A549 (cell line): ENCODE measurements at regions not wholly inside any gene's neighbourhood (a gene's known extent, or its start where the extent isn't known, plus 50 kb on each side); places are given as distances from the start of the nearest gene placed in this dataset.

Experiments
- ATAC-seq, 2 experiments: fragments of 200-7000 bp in 1 of 2; fragments of >200 bp in 1 of 2; cut with Nextera tagmentation in 1 of 2; cut with Tn5 transposase in 1 of 2; 3 replicates each; pipeline versions ENCODE4 v1.8.0 to v1.9.1; 2018 to 2020; ENCODE audit warnings: mild to moderate bottlenecking in 1 of 2, moderate library complexity in 1 of 2
- CTCF ChIA-PET: fragments of 300-600 bp; sonication (Branson Sonifier 250); formaldehyde crosslinking; extraction: SDS; loops from one replicate; lab custom pipeline; 2021; ENCODE audit warnings: antibody characterized with exemption, inconsistent platforms; lab: Yijun Ruan, JAX
- POLR2A ChIA-PET: fragments of 350-600 bp; formaldehyde crosslinking; extraction: SDS; loops from one replicate; lab custom pipeline; 2021; ENCODE audit warnings: antibody characterized with exemption, inconsistent platforms; lab: Yijun Ruan, JAX
- DNase-seq, 2 experiments: peaks; one replicate each; pipeline versions ENCODE4 v3.0.0 to v3.0.0-alpha.2; 2011 to 2016; ENCODE audit warnings: low read depth in 1 of 2, low spot score in 1 of 2
- FAIRE-seq: peaks from 2 replicates; lab custom pipeline; 2011; peaks lifted over from hg19 to GRCh38; lab: Jason Lieb, UNC
- H3K27ac ChIP-seq, 2 experiments: fragments of >200 bp; sonication (Bioruptor Twin); formaldehyde crosslinking; 3 replicates each; pipeline ENCODE4 v1.5.1; 2016 to 2017
- H3K4me1 ChIP-seq: fragments of >200 bp; sonication (Bioruptor Twin); formaldehyde crosslinking; 3 replicates; pipeline ENCODE4 v1.6.1; 2016
- H3K4me2 ChIP-seq: fragments of >200 bp; sonication (Bioruptor Twin); formaldehyde crosslinking; 3 replicates; pipeline ENCODE4 v1.6.1; 2016
- H3K4me3 ChIP-seq: fragments of >200 bp; sonication (Bioruptor Twin); formaldehyde crosslinking; 3 replicates; pipeline ENCODE4 v1.5.1; 2016
- H3K9me3 ChIP-seq: fragments of >200 bp; sonication (Bioruptor Twin); formaldehyde crosslinking; 3 replicates; pipeline ENCODE4 v1.6.1; 2016
- BCL3 ChIP-seq: fragments of >200 bp; sonication (Bioruptor Twin); formaldehyde crosslinking; IDR thresholded peaks from 3 replicates; pipeline ENCODE4 v1.6.1; 2016
- BHLHE40 ChIP-seq: IDR thresholded peaks from 2 replicates; pipeline ENCODE4 v1.6.1; 2012; ENCODE audit warnings: low read depth, low read length, inconsistent platforms
- CHD4 ChIP-seq: fragments of 200-600 bp; sonication (generic); IDR thresholded peaks from 2 replicates; pipeline ENCODE4 v1.6.1; 2016; ENCODE audit warnings: antibody characterized with exemption, mild to moderate bottlenecking, borderline replicate concordance
- HDAC2 ChIP-seq: fragments of 200-600 bp; sonication (generic); IDR thresholded peaks from 2 replicates; pipeline ENCODE4 v1.6.1; 2016
- HOXB13 ChIP-seq: fragments of 250-450 bp; sonication (Bioruptor Pico); IDR thresholded peaks from 2 replicates; pipeline ENCODE4 v1.5.0; 2020; ENCODE audit warnings: low read depth, mild to moderate bottlenecking, moderate library complexity
- HOXB5 ChIP-seq: fragments of 250-450 bp; sonication (Bioruptor Pico); IDR thresholded peaks from 2 replicates; pipeline ENCODE4 v1.5.0; 2020; ENCODE audit warnings: mild to moderate bottlenecking, moderate library complexity
- JUN ChIP-seq, 2 experiments: fragments of >200 bp; sonication (Bioruptor Twin); formaldehyde crosslinking; IDR thresholded peaks; 2 replicates in 1 of 2; 3 replicates in 1 of 2; pipeline ENCODE4 v1.6.1; 2016 to 2017
- KDM1A ChIP-seq: fragments of 200-600 bp; sonication (generic); IDR thresholded peaks from 2 replicates; pipeline ENCODE4 v1.6.1; 2016; ENCODE audit warnings: low read depth, mild to moderate bottlenecking
- MAZ ChIP-seq: fragments of 150-350 bp; IDR thresholded peaks from 2 replicates; pipeline ENCODE4 v1.6.1; 2014; ENCODE audit warnings: antibody characterized with exemption, low read depth, low read length, borderline replicate concordance
- POLR2A ChIP-seq: IDR thresholded peaks from 2 replicates; pipeline ENCODE4 v1.6.1; 2012; ENCODE audit warnings: mild to moderate bottlenecking, low read length
- POLR2AphosphoS2 ChIP-seq: conservative IDR thresholded peaks from 2 replicates; pipeline ENCODE4 v1.6.1; 2012; ENCODE audit warnings: low read length, improper control_type of control experiment, inconsistent platforms
- RAD21 ChIP-seq, 2 experiments: fragments of >200 bp in 1 of 2; sonication (Bioruptor Twin) in 1 of 2; formaldehyde crosslinking in 1 of 2; IDR thresholded peaks in 1 of 2; conservative IDR thresholded peaks in 1 of 2; 2 replicates in 1 of 2; 3 replicates in 1 of 2; pipeline ENCODE4 v1.6.1; 2012 to 2018; ENCODE audit warnings: inconsistent platforms in 1 of 2
- RFX5 ChIP-seq: fragments of 450-650 bp; IDR thresholded peaks from 2 replicates; pipeline ENCODE4 v1.7.1; 2014; ENCODE audit warnings: antibody characterized with exemption, mild to moderate bottlenecking, moderate library complexity
- SREBF2 ChIP-seq: fragments of 450-650 bp; IDR thresholded peaks from 2 replicates; pipeline ENCODE4 v1.6.1; 2014; ENCODE audit warnings: mild to moderate bottlenecking, moderate library complexity
- TFCP2L1 ChIP-seq: fragments of 250-450 bp; sonication (Bioruptor Pico); IDR thresholded peaks from 2 replicates; pipeline ENCODE4 v1.5.0; 2021; ENCODE audit warnings: mild to moderate bottlenecking
- ZNF302 ChIP-seq: fragments of 250-450 bp; sonication (Bioruptor Pico); IDR thresholded peaks from 2 replicates; pipeline ENCODE4 v1.9.0; 2021; ENCODE audit warnings: inconsistent platforms, mild to moderate bottlenecking, moderate library complexity
- ZSCAN20 ChIP-seq: fragments of 250-450 bp; sonication (Bioruptor Pico); IDR thresholded peaks from 2 replicates; pipeline ENCODE4 v1.8.0; 2022; ENCODE audit warnings: mild to moderate bottlenecking, moderate library complexity
- WGBS: methylation state at CpG from one replicate; pipeline ENCODE4 v1.1.6; 2017; ENCODE audit errors: missing lambda C conversion rate; 5-methylcytosine and 5-hydroxymethylcytosine counted together
- TF ChIP-seq, protein P1 (sequence below): fragments of >200 bp; sonication (Bioruptor Twin); formaldehyde crosslinking; IDR thresholded peaks from 2 replicates; pipeline ENCODE4 v1.6.1; 2016
- TF ChIP-seq, protein P2 (sequence below): fragments of 200-600 bp; sonication (generic); IDR thresholded peaks from 2 replicates; pipeline ENCODE4 v1.6.1; 2016; ENCODE audit warnings: antibody characterized with exemption, mild to moderate bottlenecking, moderate library complexity
- TF ChIP-seq, protein P3 (sequence below): fragments of 250-450 bp; sonication (Bioruptor Pico); IDR thresholded peaks from 2 replicates; pipeline ENCODE4 v1.5.0; 2020; ENCODE audit warnings: low read depth, mild to moderate bottlenecking, moderate library complexity
- TF ChIP-seq, protein P4 (sequence below): fragments of >200 bp; sonication (Bioruptor Twin); formaldehyde crosslinking; IDR thresholded peaks from 3 replicates; pipeline ENCODE4 v1.5.1; 2016
- TF ChIP-seq, protein P5 (sequence below): IDR thresholded peaks from 2 replicates; pipeline ENCODE4 v1.6.1; 2012

GRCh38 chr1:90835661-90836344, 118.7 kb upstream of the BARHL2 start:
- ChIA-PET CTCF (no interaction called here), POLR2A (no interaction called here)
- FAIRE-seq, result no peak
- Histone ChIP-seq H3K27ac (no peak overlapping the region), H3K4me3 (no peak overlapping the region), H3K4me1 (no peaks in the 10 kb centered on the region), H3K9me3 (no peaks in the 10 kb centered on the region), H3K4me2 (no peak overlapping the region)
- TF ChIP-seq, protein P1, sequence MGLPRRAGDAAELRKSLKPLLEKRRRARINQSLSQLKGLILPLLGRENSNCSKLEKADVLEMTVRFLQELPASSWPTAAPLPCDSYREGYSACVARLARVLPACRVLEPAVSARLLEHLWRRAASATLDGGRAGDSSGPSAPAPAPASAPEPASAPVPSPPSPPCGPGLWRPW, result no peak
- no peak for ATAC-seq
- no peak for DNase-seq
- 97% methylated on average over 39 of the region's 59 CpGs for WGBS

GRCh38 chr1:90834886-90835660, 118.0 kb upstream of the BARHL2 start:
- FAIRE-seq, result no peak
- WGBS, result 93% methylated on average over 30 of the region's 40 CpGs
- Histone ChIP-seq H3K4me3 (no peak overlapping the region), H3K9me3 (no peaks in the 10 kb centered on the region), H3K27ac (no peak overlapping the region), H3K4me1 (no peaks in the 10 kb centered on the region), H3K4me2 (no peak overlapping the region)
- TF ChIP-seq, protein P2, sequence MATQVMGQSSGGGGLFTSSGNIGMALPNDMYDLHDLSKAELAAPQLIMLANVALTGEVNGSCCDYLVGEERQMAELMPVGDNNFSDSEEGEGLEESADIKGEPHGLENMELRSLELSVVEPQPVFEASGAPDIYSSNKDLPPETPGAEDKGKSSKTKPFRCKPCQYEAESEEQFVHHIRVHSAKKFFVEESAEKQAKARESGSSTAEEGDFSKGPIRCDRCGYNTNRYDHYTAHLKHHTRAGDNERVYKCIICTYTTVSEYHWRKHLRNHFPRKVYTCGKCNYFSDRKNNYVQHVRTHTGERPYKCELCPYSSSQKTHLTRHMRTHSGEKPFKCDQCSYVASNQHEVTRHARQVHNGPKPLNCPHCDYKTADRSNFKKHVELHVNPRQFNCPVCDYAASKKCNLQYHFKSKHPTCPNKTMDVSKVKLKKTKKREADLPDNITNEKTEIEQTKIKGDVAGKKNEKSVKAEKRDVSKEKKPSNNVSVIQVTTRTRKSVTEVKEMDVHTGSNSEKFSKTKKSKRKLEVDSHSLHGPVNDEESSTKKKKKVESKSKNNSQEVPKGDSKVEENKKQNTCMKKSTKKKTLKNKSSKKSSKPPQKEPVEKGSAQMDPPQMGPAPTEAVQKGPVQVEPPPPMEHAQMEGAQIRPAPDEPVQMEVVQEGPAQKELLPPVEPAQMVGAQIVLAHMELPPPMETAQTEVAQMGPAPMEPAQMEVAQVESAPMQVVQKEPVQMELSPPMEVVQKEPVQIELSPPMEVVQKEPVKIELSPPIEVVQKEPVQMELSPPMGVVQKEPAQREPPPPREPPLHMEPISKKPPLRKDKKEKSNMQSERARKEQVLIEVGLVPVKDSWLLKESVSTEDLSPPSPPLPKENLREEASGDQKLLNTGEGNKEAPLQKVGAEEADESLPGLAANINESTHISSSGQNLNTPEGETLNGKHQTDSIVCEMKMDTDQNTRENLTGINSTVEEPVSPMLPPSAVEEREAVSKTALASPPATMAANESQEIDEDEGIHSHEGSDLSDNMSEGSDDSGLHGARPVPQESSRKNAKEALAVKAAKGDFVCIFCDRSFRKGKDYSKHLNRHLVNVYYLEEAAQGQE, result no peak
- no peak for TF ChIP-seq HOXB13 (CRISPR knock-in tag)
- no peak for DNase-seq
- no peak for ATAC-seq
- POLR2A ChIA-PET, result no interaction called here
- CTCF ChIA-PET, result no interaction called here

- TF ChIP-seq BHLHE40 (no peak), BCL3 (no peak), SREBF2 (no peak), POLR2AphosphoS2 (no peak), CHD4 (no peak), HOXB5 (CRISPR knock-in tag) (no peak), MAZ (no peak), HDAC2 (no peak), KDM1A (no peak), ZNF302 (CRISPR knock-in tag) (no peak), TFCP2L1 (CRISPR knock-in tag) (no peak), ZSCAN20 (CRISPR knock-in tag) (no peak), RFX5 (no peak), RAD21 (conservative IDR thresholded peaks at IDR 0.05 in 1 of 2, IDR thresholded peaks at IDR 0.05 in 1 of 2) (no peak), POLR2A (no peak), JUN (IDR thresholded peaks at IDR 0.05) (no peak)
- TF ChIP-seq, protein P1, result no peak
- TF ChIP-seq, protein P3, sequence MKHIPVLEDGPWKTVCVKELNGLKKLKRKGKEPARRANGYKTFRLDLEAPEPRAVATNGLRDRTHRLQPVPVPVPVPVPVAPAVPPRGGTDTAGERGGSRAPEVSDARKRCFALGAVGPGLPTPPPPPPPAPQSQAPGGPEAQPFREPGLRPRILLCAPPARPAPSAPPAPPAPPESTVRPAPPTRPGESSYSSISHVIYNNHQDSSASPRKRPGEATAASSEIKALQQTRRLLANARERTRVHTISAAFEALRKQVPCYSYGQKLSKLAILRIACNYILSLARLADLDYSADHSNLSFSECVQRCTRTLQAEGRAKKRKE (CRISPR knock-in tag), result no peak
- TF ChIP-seq, protein P4, sequence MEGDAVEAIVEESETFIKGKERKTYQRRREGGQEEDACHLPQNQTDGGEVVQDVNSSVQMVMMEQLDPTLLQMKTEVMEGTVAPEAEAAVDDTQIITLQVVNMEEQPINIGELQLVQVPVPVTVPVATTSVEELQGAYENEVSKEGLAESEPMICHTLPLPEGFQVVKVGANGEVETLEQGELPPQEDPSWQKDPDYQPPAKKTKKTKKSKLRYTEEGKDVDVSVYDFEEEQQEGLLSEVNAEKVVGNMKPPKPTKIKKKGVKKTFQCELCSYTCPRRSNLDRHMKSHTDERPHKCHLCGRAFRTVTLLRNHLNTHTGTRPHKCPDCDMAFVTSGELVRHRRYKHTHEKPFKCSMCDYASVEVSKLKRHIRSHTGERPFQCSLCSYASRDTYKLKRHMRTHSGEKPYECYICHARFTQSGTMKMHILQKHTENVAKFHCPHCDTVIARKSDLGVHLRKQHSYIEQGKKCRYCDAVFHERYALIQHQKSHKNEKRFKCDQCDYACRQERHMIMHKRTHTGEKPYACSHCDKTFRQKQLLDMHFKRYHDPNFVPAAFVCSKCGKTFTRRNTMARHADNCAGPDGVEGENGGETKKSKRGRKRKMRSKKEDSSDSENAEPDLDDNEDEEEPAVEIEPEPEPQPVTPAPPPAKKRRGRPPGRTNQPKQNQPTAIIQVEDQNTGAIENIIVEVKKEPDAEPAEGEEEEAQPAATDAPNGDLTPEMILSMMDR, result no peak
- TF ChIP-seq, protein P5, sequence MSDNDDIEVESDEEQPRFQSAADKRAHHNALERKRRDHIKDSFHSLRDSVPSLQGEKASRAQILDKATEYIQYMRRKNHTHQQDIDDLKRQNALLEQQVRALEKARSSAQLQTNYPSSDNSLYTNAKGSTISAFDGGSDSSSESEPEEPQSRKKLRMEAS, result no peak
- ChIA-PET POLR2A (no interaction called here), CTCF (no interaction called here)
- no peaks in the 10 kb centered on the region for H3K9me3 ChIP-seq
- no peak overlapping the region for H3K4me2 ChIP-seq
- H3K4me1 ChIP-seq, result no peaks in the 10 kb centered on the region
- no peak overlapping the region for H3K27ac ChIP-seq
- WGBS, result 87% methylated on average over 19 of the region's 23 CpGs
- H3K4me3 ChIP-seq, result no peak overlapping the region
- DNase-seq (no peak), FAIRE-seq (no peak), ATAC-seq (no peak)
Measured at GRCh38 chr1:90834354-90834885, 117.3 kb upstream of the BARHL2 start.
